ENCODE measurements at regions not wholly inside any gene's neighbourhood (a gene's known extent, or its start where the extent isn't known, plus 50 kb on each side); places are given as distances from the start of the nearest gene placed in this dataset.

GRCh38 chr3:65251375-65251774 lies 563.6 kb upstream of the ADAMTS9 start:
- TF ChIP-seq CTCF (IDR thresholded peaks at IDR 0.05) (no peak), POLR2A (IDR thresholded peaks at IDR 0.05) (no peak)
- Histone ChIP-seq H3K27ac (no peak overlapping the region), H3K36me3 (no peaks in the 10 kb centered on the region), H3K4me3 (replicated peaks in 1 of 3) (no peak overlapping the region), H3K9me3 (no peaks in the 10 kb centered on the region), H3K4me1 (no peaks in the 10 kb centered on the region), H3K27me3 (no peaks in the 10 kb centered on the region)
- DNase-seq, result no peak
- 90 to 93% methylated on average over 2 of the region's 2 CpGs for WGBS, 2 donors
- intact Hi-C loops (cut with DNase I), result no loop called here

DNA sequence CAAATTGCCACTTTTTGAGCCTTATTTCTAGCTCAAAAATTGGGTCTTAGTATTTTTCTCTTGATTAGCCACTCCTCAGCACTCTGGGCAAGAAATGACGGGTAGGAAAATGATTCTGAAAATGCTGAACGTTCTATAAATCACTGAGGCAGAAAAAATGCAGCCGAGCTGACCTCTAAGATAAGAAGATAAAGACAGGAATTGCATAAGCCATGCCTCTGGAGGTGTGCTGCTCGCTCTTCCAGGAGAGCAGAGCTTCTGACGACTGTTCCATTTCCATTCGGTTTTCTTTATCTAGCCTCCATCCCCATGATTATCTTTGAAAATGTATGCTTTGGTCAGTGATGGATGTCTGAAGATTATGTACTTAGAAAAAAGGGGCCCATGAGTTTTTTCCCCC lies 558.8 kb upstream of the ADAMTS9 start:
- Histone ChIP-seq H3K4me1 (no peaks in the 10 kb centered on the region), H3K4me3 (replicated peaks in 1 of 3) (no peak overlapping the region), H3K36me3 (no peaks in the 10 kb centered on the region), H3K27ac (no peak overlapping the region), H3K9me3 (no peaks in the 10 kb centered on the region), H3K27me3 (no peaks in the 10 kb centered on the region)
- no peak for DNase-seq
- 48 to 60% methylated on average over 6 of the region's 6 CpGs for WGBS, 2 donors
- no peak for TF ChIP-seq POLR2A (IDR thresholded peaks at IDR 0.05)
- TF ChIP-seq CTCF (IDR thresholded peaks at IDR 0.05), result no peak
- intact Hi-C loops (cut with DNase I), result loop anchor here (10.0 kb wide), 1 partner anchor 712 kb away; no protein-coding TSS in a partner anchor

DNA sequence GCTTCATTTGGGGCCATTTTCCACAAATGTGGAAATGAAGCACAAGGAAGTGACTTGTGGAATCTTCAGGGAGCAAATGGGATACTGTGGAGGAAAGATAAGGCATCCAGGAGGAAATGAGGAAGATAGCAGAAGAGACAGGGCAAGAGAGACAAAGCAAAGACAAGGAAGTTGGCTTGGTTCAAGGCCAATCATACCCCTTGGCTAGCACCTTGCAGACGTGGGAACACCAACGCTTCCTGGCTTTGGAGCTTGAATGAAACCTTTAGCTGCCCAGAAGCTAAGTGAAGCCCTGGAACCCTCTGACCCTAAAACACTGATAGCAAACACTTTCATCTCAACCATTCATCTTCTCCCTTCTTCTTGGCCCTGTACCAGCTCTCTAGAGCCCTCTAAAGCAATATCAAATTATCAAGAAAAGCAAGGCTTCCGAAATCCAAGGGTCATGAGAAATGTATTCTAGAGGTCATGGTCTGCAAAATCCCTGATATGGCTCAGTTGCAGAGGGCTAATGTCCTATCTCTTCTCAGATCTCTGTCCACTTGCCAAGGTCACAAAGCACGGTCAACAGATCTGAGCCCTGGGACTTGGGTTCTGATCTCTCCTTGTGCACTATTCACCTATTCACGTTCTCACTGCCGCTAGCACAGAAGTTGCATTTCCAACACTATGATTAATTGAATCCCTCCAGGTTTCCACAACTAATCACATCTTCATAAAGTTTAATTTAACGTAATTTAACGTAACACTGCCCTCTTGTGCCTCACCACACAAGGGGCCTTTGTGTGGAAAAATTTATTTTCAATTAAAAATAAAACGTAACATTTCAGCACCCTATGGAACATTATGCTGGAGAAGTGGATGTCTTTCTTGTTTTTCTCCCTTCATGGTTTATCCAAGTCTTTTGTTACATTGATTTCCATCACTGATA lies 557.6 kb upstream of the ADAMTS9 start:
- no peak for DNase-seq
- TF ChIP-seq CTCF (IDR thresholded peaks at IDR 0.05) (peak in 4 of 6 experiments; percentile 32 to 41 (median 36)), POLR2A (IDR thresholded peaks at IDR 0.05) (no peak)
- intact Hi-C loops (cut with DNase I), result loop anchor here (10.0 kb wide), 1 partner anchor 711 kb away; no protein-coding TSS in a partner anchor
- H3K27ac ChIP-seq, result no peak overlapping the region
- no peak overlapping the region for H3K4me3 ChIP-seq (replicated peaks in 1 of 3)
- H3K36me3 ChIP-seq, result no peaks in the 10 kb centered on the region
- WGBS, 2 donors, result 69% methylated on average over 9 of the region's 9 CpGs
- H3K27me3 ChIP-seq, result no peaks in the 10 kb centered on the region
- no peaks in the 10 kb centered on the region for H3K9me3 ChIP-seq
- no peaks in the 10 kb centered on the region for H3K4me1 ChIP-seq

DNA sequence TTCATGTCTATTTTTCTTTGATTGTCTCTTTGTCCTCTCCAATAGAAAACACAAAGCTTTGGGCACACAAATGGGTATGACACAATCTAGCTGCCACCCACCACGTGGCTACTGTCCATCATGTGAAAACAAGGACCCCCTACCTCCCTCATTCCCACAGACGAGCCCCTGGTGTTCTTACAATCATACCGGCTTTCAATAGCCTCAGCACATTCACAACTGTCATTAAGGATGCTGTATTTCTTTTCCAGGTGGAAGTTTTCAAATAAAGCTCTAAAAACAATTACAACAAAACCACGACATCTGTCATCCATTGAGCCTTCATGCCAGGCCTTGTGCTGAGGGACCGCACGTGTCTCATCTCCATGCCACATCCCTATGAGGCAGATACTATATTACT lies 552.6 kb upstream of the ADAMTS9 start:
- no peaks in the 10 kb centered on the region for H3K9me3 ChIP-seq
- no peaks in the 10 kb centered on the region for H3K36me3 ChIP-seq
- no peaks in the 10 kb centered on the region for H3K4me1 ChIP-seq
- no peak for DNase-seq
- intact Hi-C loops (cut with DNase I), result loop anchor here (10.0 kb wide), 1 partner anchor 706 kb away; no protein-coding TSS in a partner anchor
- TF ChIP-seq POLR2A (IDR thresholded peaks at IDR 0.05) (no peak), CTCF (IDR thresholded peaks at IDR 0.05) (no peak)
- no peak overlapping the region for H3K4me3 ChIP-seq (replicated peaks in 1 of 3)
- WGBS, 2 donors, result 85 to 93% methylated on average over 6 of the region's 6 CpGs
- no peak overlapping the region for H3K27ac ChIP-seq
- no peaks in the 10 kb centered on the region for H3K27me3 ChIP-seq

- H3K27me3 ChIP-seq, result no peaks in the 10 kb centered on the region
- no peak overlapping the region for H3K27ac ChIP-seq
- 70 to 94% methylated on average over 2 of the region's 2 CpGs for WGBS, 2 donors
- no peak overlapping the region for H3K4me3 ChIP-seq (replicated peaks in 1 of 3)
- H3K36me3 ChIP-seq, result no peaks in the 10 kb centered on the region
- intact Hi-C loops (cut with DNase I), result no loop called here
- H3K4me1 ChIP-seq, result no peaks in the 10 kb centered on the region
- H3K9me3 ChIP-seq, result no peaks in the 10 kb centered on the region
- DNase-seq, result no peak
- TF ChIP-seq POLR2A (IDR thresholded peaks at IDR 0.05) (no peak), CTCF (IDR thresholded peaks at IDR 0.05) (no peak)
Observed at GRCh38 chr3:65238652-65239051, 550.9 kb upstream of the ADAMTS9 start.

Measured in thyroid gland (tissue), 4 donors.